ENCODE measurements at regions not wholly inside any gene's neighbourhood (a gene's known extent, or its start where the extent isn't known, plus 50 kb on each side); places are given as distances from the start of the nearest gene placed in this dataset.

GRCh38 chr2:8138525-8138922, 543.3 kb upstream of the ID2 start:
- no peak overlapping the region for H3K4me2 ChIP-seq (ENCODE audit: low read length)
- H3K9me3 ChIP-seq (ENCODE audit: low read length) = no peaks in the 10 kb centered on the region
- no peaks in the 10 kb centered on the region for H3K36me3 ChIP-seq (ENCODE audit: insufficient read depth, low read length)
- no peaks in the 10 kb centered on the region for H3F3A ChIP-seq (ENCODE audit: insufficient read depth, low read length, poor library complexity, severe bottlenecking)
- no peaks in the 10 kb centered on the region for H3K27me3 ChIP-seq (ENCODE audit: insufficient read depth, low read depth, low read length)
- H4K20me1 ChIP-seq (ENCODE audit: insufficient read depth) = no peaks in the 10 kb centered on the region
- H3K9me2 ChIP-seq (ENCODE audit: insufficient read depth, low read length) = no peaks in the 10 kb centered on the region
- H3K79me2 ChIP-seq (replicated peaks; ENCODE audit: insufficient read depth, low read length) = no peaks in the 10 kb centered on the region
- H3K4me3 ChIP-seq (ENCODE audit: low read length) = no peak overlapping the region
- no peak overlapping the region for H2AFZ ChIP-seq (ENCODE audit: low read depth, low read length)
- TF ChIP-seq RAD21 (conservative IDR thresholded peaks at IDR 0.05) = no peak
- TF ChIP-seq TAF1 (IDR thresholded peaks at IDR 0.05; ENCODE audit: low read depth) = no peak
- TF ChIP-seq EP300 (conservative IDR thresholded peaks at IDR 0.05; ENCODE audit: poor library complexity, severe bottlenecking) = no peak
- TF ChIP-seq REST (IDR thresholded peaks at IDR 0.05; ENCODE audit: borderline replicate concordance) = no peak
- TF ChIP-seq EZH2 (IDR thresholded peaks at IDR 0.05; ENCODE audit: borderline replicate concordance, insufficient read depth, low read length, poor library complexity, severe bottlenecking) = no peak
- TF ChIP-seq MXI1 (conservative IDR thresholded peaks at IDR 0.05; ENCODE audit: poor library complexity, severe bottlenecking) = no peak
- H3K9ac ChIP-seq (ENCODE audit: low read length) = no peak overlapping the region
- H3K27ac ChIP-seq (ENCODE audit: low read length) = no peak overlapping the region

- no peaks in the 10 kb centered on the region for H3K36me3 ChIP-seq (ENCODE audit: insufficient read depth, low read length)
- no peaks in the 10 kb centered on the region for H4K20me1 ChIP-seq (ENCODE audit: insufficient read depth)
- H3K27me3 ChIP-seq (ENCODE audit: insufficient read depth, low read depth, low read length) = no peaks in the 10 kb centered on the region
- no peak overlapping the region for H3K9ac ChIP-seq (ENCODE audit: low read length)
- H3K27ac ChIP-seq (ENCODE audit: low read length) = no peak overlapping the region
- TF ChIP-seq REST (IDR thresholded peaks at IDR 0.05; ENCODE audit: borderline replicate concordance) (no peak), TAF1 (IDR thresholded peaks at IDR 0.05; ENCODE audit: low read depth) (no peak), CTCF (IDR thresholded peaks at IDR 0.05; ENCODE audit: poor library complexity, severe bottlenecking) (no peak), SMC3 (conservative IDR thresholded peaks at IDR 0.05; ENCODE audit: poor library complexity) (no peak), POLR2AphosphoS5 (IDR thresholded peaks at IDR 0.05) (no peak), EP300 (conservative IDR thresholded peaks at IDR 0.05; ENCODE audit: poor library complexity, severe bottlenecking) (no peak), MXI1 (conservative IDR thresholded peaks at IDR 0.05; ENCODE audit: poor library complexity, severe bottlenecking) (no peak), RAD21 (conservative IDR thresholded peaks at IDR 0.05) (no peak), EZH2 (IDR thresholded peaks at IDR 0.05; ENCODE audit: borderline replicate concordance, insufficient read depth, low read length, poor library complexity, severe bottlenecking) (no peak)
- no peaks in the 10 kb centered on the region for H3K9me2 ChIP-seq (ENCODE audit: insufficient read depth, low read length)
- no peaks in the 10 kb centered on the region for H3K9me3 ChIP-seq (ENCODE audit: low read length)
- H3K79me2 ChIP-seq (replicated peaks; ENCODE audit: insufficient read depth, low read length) = no peaks in the 10 kb centered on the region
- H3K4me3 ChIP-seq (ENCODE audit: low read length) = no peak overlapping the region
- H2AFZ ChIP-seq (ENCODE audit: low read depth, low read length) = no peak overlapping the region
- H3F3A ChIP-seq (ENCODE audit: insufficient read depth, low read length, poor library complexity, severe bottlenecking) = no peaks in the 10 kb centered on the region
- no peak overlapping the region for H3K4me2 ChIP-seq (ENCODE audit: low read length)
Observed at GRCh38 chr2:8138923-8139667, 542.8 kb upstream of the ID2 start.

All from neural cell (in vitro differentiated cells).